GM12873 (cell line): ENCODE measurements at regions not wholly inside any gene's neighbourhood (a gene's known extent, or its start where the extent isn't known, plus 50 kb on each side); places are given as distances from the start of the nearest gene placed in this dataset.

Source experiments
- CTCF ChIP-seq: IDR thresholded peaks from 2 replicates; pipeline ENCODE4 v1.5.1; 2012; ENCODE audit warnings: low read depth, mild to moderate bottlenecking, moderate library complexity, low read length, control low read depth; ENCODE audit not compliant: insufficient read depth; ENCODE audit errors: missing control alignments

GRCh38 chr11:25327656-25328055 lies 830.8 kb downstream of the LUZP2 start:
- TF ChIP-seq CTCF, result no peak

- no peak for TF ChIP-seq CTCF
These were observed 842.4 kb downstream of the LUZP2 start for GRCh38 chr11:25339281-25339680.

- no peak for TF ChIP-seq CTCF
These were observed 852.7 kb downstream of the LUZP2 start for GRCh38 chr11:25349537-25349936.

GRCh38 chr11:25350899-25351803 lies 854.3 kb downstream of the LUZP2 start:
- no peak for TF ChIP-seq CTCF

- TF ChIP-seq CTCF, result no peak
These were observed 860.3 kb downstream of the LUZP2 start for GRCh38 chr11:25357133-25357532.

- no peak for TF ChIP-seq CTCF
These were observed 880.6 kb downstream of the LUZP2 start for GRCh38 chr11:25377466-25377865.

- no peak for TF ChIP-seq CTCF
These were observed 900.0 kb downstream of the LUZP2 start for GRCh38 chr11:25396847-25397246.
